Sigmoid colon (tissue), 6 donors: ENCODE measurements at regions not wholly inside any gene's neighbourhood (a gene's known extent, or its start where the extent isn't known, plus 50 kb on each side); places are given as distances from the start of the nearest gene placed in this dataset.

Experiments used
- DNase-seq: peaks from one replicate; pipeline ENCODE4 v3.0.0-alpha.2; 2019
- H3K27ac ChIP-seq, 4 donors: fragments of 200-600 bp; sonication (generic); one replicate each; pipeline ENCODE4 v1.5.1; 2016 to 2019; ENCODE audit warnings: mild to moderate bottlenecking in 1 of 4
- H3K27me3 ChIP-seq, 3 donors: fragments of 200-600 bp; sonication (generic); one replicate each; pipeline ENCODE4 v1.5.1; 2019; ENCODE audit warnings: mild to moderate bottlenecking in 1 of 3
- H3K36me3 ChIP-seq, 4 donors: fragments of 200-600 bp; sonication (generic); one replicate each; pipeline ENCODE4 v1.5.1; 2016 to 2019
- H3K4me1 ChIP-seq, 4 donors: fragments of 200-600 bp; sonication (generic); one replicate each; pipeline ENCODE4 v1.5.1; 2017 to 2019
- H3K4me3 ChIP-seq, 4 donors: fragments of 200-600 bp; sonication (generic); one replicate each; pipeline ENCODE4 v1.5.1; 2017 to 2019; ENCODE audit warnings: mild to moderate bottlenecking in 2 of 4, moderate library complexity in 1 of 4
- H3K9me3 ChIP-seq, 4 donors: fragments of 200-600 bp in 3 of 4; sonication (generic) in 3 of 4; one replicate each; pipeline versions ENCODE4 v1.5.1 to v1.6.1; 2013 to 2019
- EP300 ChIP-seq, 4 donors: sonication (generic); formaldehyde crosslinking; IDR thresholded peaks; one replicate each; pipeline ENCODE4 v1.6.1; 2017; ENCODE audit warnings: antibody characterized with exemption in 4 of 4
- POLR2A ChIP-seq, 2 donors: fragments of 450-650 bp; IDR thresholded peaks; one replicate each; pipeline ENCODE4 v1.6.1; 2016; ENCODE audit warnings: antibody characterized with exemption in 2 of 2, mild to moderate bottlenecking in 2 of 2, moderate library complexity in 2 of 2
- POLR2AphosphoS5 ChIP-seq, 4 donors: sonication (generic); formaldehyde crosslinking; IDR thresholded peaks; one replicate each; pipeline ENCODE4 v1.6.1; 2017; ENCODE audit warnings: antibody characterized with exemption in 4 of 4
- WGBS, 2 donors: extraction: QIAGEN DNeasy Blood & Tissue Kit; methylation state at CpG; one replicate each; pipeline ENCODE4 v1.1.7; 2013; 5-methylcytosine and 5-hydroxymethylcytosine counted together
- intact Hi-C: fragments of 100-400 bp; cut with DNase I; formaldehyde crosslinking; loops from one replicate; pipeline ENCODE4 v1.15.1; 2023
- TF ChIP-seq, protein P1 (sequence below), 4 experiments: fragments of 450-650 bp in 3 of 4; fragments of 200-600 bp in 1 of 4; IDR thresholded peaks; one replicate each; pipeline ENCODE4 v1.5.1; 2016 to 2019; ENCODE audit warnings: antibody characterized with exemption in 4 of 4, mild to moderate bottlenecking in 3 of 4, moderate library complexity in 2 of 4
- donor health status: healthy with polysubstance abuse.
- donor health status: healthy.

DNA sequence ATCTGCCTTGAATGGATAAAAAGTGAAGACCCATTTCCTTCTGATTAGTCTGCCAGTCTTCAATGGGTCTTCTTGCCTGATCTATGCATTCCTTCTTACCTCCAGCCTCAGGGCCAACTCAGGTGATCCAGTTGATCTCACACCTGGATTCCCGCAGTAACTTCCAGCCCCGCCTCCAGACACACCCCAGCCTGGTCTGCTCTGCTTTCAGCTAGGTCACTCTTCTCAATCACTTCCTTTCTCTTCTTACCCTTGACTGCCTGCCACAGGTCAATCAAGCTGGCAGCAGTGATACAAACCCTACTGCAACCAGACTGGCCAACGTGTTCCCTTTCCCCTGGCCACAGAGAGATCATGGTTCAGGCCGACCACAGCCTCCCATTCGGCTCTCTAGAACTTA is 263.6 kb downstream of the ZNF516 start:
- no peaks in the 10 kb centered on the region for H3K9me3 ChIP-seq
- no peak for TF ChIP-seq EP300 (IDR thresholded peaks at IDR 0.05)
- TF ChIP-seq, protein P1, sequence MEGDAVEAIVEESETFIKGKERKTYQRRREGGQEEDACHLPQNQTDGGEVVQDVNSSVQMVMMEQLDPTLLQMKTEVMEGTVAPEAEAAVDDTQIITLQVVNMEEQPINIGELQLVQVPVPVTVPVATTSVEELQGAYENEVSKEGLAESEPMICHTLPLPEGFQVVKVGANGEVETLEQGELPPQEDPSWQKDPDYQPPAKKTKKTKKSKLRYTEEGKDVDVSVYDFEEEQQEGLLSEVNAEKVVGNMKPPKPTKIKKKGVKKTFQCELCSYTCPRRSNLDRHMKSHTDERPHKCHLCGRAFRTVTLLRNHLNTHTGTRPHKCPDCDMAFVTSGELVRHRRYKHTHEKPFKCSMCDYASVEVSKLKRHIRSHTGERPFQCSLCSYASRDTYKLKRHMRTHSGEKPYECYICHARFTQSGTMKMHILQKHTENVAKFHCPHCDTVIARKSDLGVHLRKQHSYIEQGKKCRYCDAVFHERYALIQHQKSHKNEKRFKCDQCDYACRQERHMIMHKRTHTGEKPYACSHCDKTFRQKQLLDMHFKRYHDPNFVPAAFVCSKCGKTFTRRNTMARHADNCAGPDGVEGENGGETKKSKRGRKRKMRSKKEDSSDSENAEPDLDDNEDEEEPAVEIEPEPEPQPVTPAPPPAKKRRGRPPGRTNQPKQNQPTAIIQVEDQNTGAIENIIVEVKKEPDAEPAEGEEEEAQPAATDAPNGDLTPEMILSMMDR (IDR thresholded peaks at IDR 0.05): no peak
- no peak for TF ChIP-seq POLR2A (IDR thresholded peaks at IDR 0.05)
- no peak for TF ChIP-seq POLR2AphosphoS5 (IDR thresholded peaks at IDR 0.05)
- intact Hi-C loops: no loop called here
- no peaks in the 10 kb centered on the region for H3K27me3 ChIP-seq
- H3K4me3 ChIP-seq: no peak overlapping the region
- no peak overlapping the region for H3K27ac ChIP-seq
- no peaks in the 10 kb centered on the region for H3K36me3 ChIP-seq
- 48 to 80% methylated on average over 5 of the region's 5 CpGs for WGBS, 2 donors
- DNase-seq: no peak
- H3K4me1 ChIP-seq: no peaks in the 10 kb centered on the region

DNA sequence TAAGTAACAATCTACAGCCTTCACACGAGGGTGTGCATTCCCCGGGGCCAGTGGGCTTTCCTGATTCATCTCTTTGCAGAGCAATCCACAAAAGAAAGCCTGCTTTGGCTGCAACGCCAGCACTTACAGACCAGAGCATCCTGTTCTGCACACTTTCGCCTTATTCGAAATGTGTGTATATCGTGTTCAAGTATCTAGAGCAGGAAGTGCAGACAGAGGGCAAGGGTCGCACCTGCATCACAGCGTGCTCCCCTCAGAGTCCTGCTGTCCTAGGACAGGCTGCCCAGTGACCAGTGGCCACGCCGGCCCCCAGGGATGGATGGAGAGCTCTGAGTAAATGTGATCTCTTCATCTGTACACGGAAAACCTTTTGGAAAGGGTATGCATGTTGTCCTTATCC is 264.3 kb downstream of the ZNF516 start:
- no peak for DNase-seq
- WGBS, 2 donors: 62 to 70% methylated on average over 11 of the region's 11 CpGs
- H3K27me3 ChIP-seq: no peaks in the 10 kb centered on the region
- TF ChIP-seq, protein P1 (IDR thresholded peaks at IDR 0.05): no peak
- TF ChIP-seq POLR2A (IDR thresholded peaks at IDR 0.05) (no peak), EP300 (IDR thresholded peaks at IDR 0.05) (no peak), POLR2AphosphoS5 (IDR thresholded peaks at IDR 0.05) (no peak)
- H3K36me3 ChIP-seq: no peaks in the 10 kb centered on the region
- intact Hi-C loops: no loop called here
- H3K4me1 ChIP-seq: no peaks in the 10 kb centered on the region
- H3K4me3 ChIP-seq: no peak overlapping the region
- H3K27ac ChIP-seq: no peak overlapping the region
- no peaks in the 10 kb centered on the region for H3K9me3 ChIP-seq

DNA sequence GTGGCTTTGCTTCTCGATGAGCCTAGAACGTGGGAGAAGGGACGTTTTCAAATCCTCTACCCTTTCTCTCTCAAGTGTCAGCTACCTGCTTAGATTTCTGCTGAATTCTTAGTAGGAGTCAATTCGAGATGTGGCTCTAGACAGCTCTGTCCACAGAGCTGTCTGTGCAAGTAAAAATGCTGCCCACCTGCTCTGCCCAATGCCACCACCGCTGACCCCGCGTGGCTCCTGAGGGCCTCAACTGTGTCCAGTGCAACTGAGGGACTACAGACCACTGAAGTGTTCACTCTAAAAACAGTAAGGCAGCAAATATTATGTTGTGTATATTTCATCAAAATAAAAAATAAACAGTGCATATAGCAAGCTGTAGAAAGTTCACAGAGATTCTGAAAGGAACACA is 266.3 kb downstream of the ZNF516 start:
- 73 to 77% methylated on average over 7 of the region's 7 CpGs for WGBS, 2 donors
- no peak overlapping the region for H3K4me3 ChIP-seq
- no peaks in the 10 kb centered on the region for H3K4me1 ChIP-seq
- H3K36me3 ChIP-seq: no peaks in the 10 kb centered on the region
- H3K9me3 ChIP-seq: no peaks in the 10 kb centered on the region
- H3K27me3 ChIP-seq: no peaks in the 10 kb centered on the region
- TF ChIP-seq, protein P1 (IDR thresholded peaks at IDR 0.05): no peak
- no peak for TF ChIP-seq POLR2AphosphoS5 (IDR thresholded peaks at IDR 0.05)
- no peak for TF ChIP-seq EP300 (IDR thresholded peaks at IDR 0.05)
- no peak for TF ChIP-seq POLR2A (IDR thresholded peaks at IDR 0.05)
- no peak for DNase-seq
- H3K27ac ChIP-seq: no peak overlapping the region
- intact Hi-C loops: no loop called here

DNA sequence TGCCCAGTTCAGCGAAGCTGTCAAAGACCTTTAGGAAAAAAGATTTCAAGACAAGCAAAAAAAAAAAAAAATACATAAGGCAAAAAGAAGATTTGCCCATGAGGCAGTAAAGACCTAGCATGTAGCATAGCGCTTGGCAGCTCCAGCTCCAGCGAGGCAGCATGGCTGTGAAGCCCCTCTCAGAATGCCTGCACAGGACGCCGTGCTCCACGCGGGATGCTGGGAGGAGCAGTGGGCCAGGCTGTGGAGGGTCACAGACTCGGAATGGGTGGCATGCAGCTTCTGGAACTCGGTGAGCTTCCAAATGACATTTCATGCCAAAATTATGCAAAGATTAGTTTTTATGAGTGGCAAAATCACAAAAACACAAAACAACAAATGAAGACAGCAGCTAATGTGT is 267.3 kb downstream of the ZNF516 start:
- TF ChIP-seq POLR2A (IDR thresholded peaks at IDR 0.05): no peak
- no peak for TF ChIP-seq POLR2AphosphoS5 (IDR thresholded peaks at IDR 0.05)
- TF ChIP-seq EP300 (IDR thresholded peaks at IDR 0.05): no peak
- TF ChIP-seq, protein P1 (IDR thresholded peaks at IDR 0.05): no peak

DNA sequence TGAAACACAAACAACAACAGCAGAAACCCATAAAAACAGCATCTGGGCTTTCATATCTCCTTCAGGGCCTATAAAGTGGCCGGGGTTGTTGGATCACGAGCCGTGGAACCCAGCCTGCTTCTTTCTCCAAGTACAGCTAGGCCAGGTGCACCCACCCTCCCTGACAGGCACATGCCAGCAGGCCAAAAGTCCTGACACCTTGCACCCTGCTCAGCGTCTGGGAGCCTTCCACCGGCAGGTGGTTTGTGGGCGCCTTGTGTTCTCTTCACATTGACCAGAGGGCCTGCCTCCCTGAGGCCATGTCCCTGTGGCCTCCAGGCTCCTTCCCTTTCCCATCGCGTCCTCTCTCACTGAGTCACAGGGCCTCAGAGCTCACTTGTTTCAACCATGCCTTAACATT is 271.6 kb downstream of the ZNF516 start:
- intact Hi-C loops: no loop called here
- H3K27ac ChIP-seq: no peak overlapping the region
- H3K9me3 ChIP-seq: no peaks in the 10 kb centered on the region
- WGBS, 2 donors: 75 to 86% methylated on average over 8 of the region's 8 CpGs
- no peak for TF ChIP-seq POLR2A (IDR thresholded peaks at IDR 0.05)
- TF ChIP-seq POLR2AphosphoS5 (IDR thresholded peaks at IDR 0.05): no peak
- TF ChIP-seq EP300 (IDR thresholded peaks at IDR 0.05): no peak
- TF ChIP-seq, protein P1 (IDR thresholded peaks at IDR 0.05): no peak
- H3K36me3 ChIP-seq: no peaks in the 10 kb centered on the region
- no peak for DNase-seq
- no peaks in the 10 kb centered on the region for H3K27me3 ChIP-seq
- H3K4me1 ChIP-seq: no peaks in the 10 kb centered on the region
- no peak overlapping the region for H3K4me3 ChIP-seq

More for the DNA sequence above, 267.3 kb downstream of the ZNF516 start:
- intact Hi-C loops: no loop called here
- 79 to 81% methylated on average over 9 of the region's 9 CpGs for WGBS, 2 donors
- no peaks in the 10 kb centered on the region for H3K9me3 ChIP-seq
- H3K36me3 ChIP-seq: no peaks in the 10 kb centered on the region
- no peak for DNase-seq
- H3K4me3 ChIP-seq: no peak overlapping the region
- H3K4me1 ChIP-seq: no peaks in the 10 kb centered on the region
- no peaks in the 10 kb centered on the region for H3K27me3 ChIP-seq
- H3K27ac ChIP-seq: no peak overlapping the region
